ENCODE measurements at regions not wholly inside any gene's neighbourhood (a gene's known extent, or its start where the extent isn't known, plus 50 kb on each side); places are given as distances from the start of the nearest gene placed in this dataset.
A peak's percentile ranks its signal among the peaks of the same experiment; 100 is the strongest.

DNA sequence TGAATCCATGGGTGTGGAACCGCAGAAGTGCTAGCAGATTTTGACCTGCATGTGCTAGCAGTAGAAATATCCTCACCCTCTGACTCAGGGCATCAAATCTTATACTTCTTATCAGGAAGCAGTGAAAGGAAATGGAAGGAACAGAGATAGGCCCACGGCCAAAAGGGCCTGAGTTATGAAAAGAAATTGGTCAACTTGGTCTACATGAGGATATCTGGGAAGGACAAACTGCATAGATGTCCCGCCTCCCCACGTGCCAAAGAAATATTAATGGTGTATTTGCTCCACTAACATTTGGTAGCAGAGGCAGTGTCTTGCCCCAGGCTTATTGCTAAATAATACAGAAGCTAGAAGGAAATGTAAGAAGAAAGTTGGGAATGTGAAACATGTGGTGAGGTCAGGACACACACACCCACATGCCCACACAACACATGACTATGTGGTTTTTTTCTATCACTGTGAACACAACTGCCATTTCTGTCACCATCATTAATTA is 93.6 kb upstream of the COL8A1 start:
- ATAC-seq (ENCODE audit: poor library complexity) (peak; percentile 27), DNase-seq (peak; percentile 44)
- intact Hi-C loops (cut with DNase I) = no loop called here

GRCh38 chr3:99543796-99544195 is 94.6 kb upstream of the COL8A1 start:
- ATAC-seq (ENCODE audit: poor library complexity) (no peak), DNase-seq (no peak)
- intact Hi-C loops (cut with DNase I) = no loop called here

GRCh38 chr3:99542767-99543518 is 95.5 kb upstream of the COL8A1 start:
- DNase-seq (no peak), ATAC-seq (ENCODE audit: poor library complexity) (no peak)
- intact Hi-C loops (cut with DNase I) = no loop called here

- no peak for DNase-seq
- ATAC-seq (ENCODE audit: poor library complexity) = no peak
- intact Hi-C loops (cut with DNase I) = no loop called here
Observed at GRCh38 chr3:99541181-99541580, 97.2 kb upstream of the COL8A1 start.

DNA sequence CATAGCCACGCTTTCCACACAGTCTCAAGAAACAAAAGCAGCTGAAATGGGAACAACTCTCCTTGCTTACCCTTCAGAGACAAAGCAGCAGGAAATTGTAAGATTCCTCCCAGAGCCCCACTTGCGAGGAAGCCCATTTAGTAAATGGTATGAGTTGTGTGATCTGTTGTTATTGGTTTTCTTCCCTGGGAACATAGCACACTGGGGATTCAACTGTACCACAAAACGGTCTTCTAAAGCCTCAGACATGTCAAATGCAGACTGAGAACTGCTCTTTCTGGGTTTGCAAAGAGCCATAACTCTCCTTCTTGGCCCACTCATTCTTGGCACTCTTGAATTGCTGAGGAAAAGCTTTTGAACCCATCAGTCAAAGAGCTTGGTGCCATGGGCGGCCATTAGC is 101.0 kb upstream of the COL8A1 start:
- intact Hi-C loops (cut with DNase I) = no loop called here
- peak; percentile 31 for ATAC-seq (ENCODE audit: poor library complexity)
- no peak for DNase-seq

DNA sequence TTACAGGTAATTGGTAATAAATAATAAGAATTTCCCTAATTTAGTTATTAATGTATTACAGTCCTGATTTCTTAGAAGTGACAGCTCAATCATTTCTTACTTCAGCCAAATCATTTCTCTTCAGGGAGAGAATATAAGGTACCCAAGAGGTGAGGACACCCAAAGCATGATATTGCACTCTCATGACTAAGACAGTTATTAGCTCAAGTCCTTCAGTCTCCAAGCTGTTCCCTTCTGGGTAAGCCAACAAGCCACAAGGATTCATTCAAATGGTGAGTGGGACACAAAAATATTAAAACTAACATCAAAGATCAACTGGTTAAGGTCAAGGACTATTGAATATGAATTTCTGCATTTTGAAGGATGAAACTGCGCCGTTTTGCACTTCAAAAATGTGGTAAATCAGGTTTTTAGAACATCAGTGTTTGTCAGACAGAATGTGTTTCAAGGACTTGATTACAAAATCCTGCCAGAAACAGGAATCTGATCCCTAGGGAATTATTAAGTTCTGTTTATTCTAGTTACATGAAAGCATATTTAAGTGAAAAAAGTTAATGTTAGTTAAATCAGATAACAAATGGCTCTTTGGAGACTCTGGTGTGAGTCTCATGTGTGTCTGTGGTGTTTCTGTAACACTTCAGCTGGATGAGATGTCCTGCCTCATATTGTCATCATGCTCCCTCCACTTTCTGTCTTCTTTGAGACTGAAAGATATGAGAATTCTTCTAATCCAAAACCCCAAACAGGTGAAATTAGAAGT is 101.7 kb upstream of the COL8A1 start:
- intact Hi-C loops (cut with DNase I) = no loop called here
- DNase-seq (no peak), ATAC-seq (ENCODE audit: poor library complexity) (peak; percentile 52)

- no peak for DNase-seq
- no peak for ATAC-seq (ENCODE audit: poor library complexity)
Observed at GRCh38 chr3:99534951-99535704, 103.3 kb upstream of the COL8A1 start.

GRCh38 chr3:99532246-99532645 is 106.1 kb upstream of the COL8A1 start:
- intact Hi-C loops (cut with DNase I) = loop anchor here (5.0 kb wide), 1 partner anchor 35 kb away; no protein-coding TSS in a partner anchor
- DNase-seq (no peak), ATAC-seq (ENCODE audit: poor library complexity) (peak; percentile 80)

More at GRCh38 chr3:99534951-99535704, 103.3 kb upstream of the COL8A1 start:
- intact Hi-C loops (cut with DNase I) = loop anchor here (5.0 kb wide), 1 partner anchor 38 kb away; no protein-coding TSS in a partner anchor

DNA sequence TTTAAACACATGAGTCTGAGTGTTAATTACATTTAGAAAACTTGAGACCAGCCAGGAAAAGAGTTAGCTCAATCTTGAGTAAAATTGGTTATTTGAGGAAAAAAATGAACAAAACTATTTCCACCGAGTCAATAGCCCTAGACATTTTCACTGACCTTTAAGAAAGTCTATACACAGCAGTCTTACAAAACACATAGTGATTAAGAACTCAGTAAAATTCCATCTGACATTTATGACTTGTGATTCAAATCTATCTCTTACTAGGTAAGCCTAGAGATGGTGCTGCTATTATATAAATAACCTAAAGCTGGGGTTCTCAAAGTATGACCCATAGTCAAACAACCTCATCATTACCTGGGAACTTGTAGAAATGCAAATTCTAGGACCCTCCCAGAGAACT is 109.1 kb upstream of the COL8A1 start:
- intact Hi-C loops (cut with DNase I) = no loop called here

DNA sequence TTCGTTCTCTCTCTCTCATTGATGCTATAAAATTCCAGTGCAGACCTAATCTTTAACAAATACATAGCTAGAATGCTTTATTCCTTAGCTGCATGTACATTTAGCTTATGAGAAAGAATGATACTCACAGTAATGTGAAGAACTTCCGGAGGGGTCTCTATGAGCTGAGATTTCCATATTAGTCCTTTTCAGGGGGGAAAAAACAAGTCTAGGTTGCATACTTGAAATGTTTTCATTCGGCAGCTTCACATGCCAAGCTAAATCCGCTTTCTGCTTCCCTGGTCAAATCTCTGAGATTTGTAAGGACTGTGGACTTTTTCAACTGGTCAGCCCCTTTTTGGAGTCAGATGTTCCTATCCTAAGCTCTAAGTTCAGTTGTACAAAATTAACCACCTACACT is 111.5 kb upstream of the COL8A1 start:
- intact Hi-C loops (cut with DNase I) = no loop called here
- ATAC-seq (ENCODE audit: poor library complexity) (no peak), DNase-seq (no peak)

More for the DNA sequence above, 109.1 kb upstream of the COL8A1 start:
- ATAC-seq (ENCODE audit: poor library complexity) (no peak), DNase-seq (no peak)

- no peak for DNase-seq
- intact Hi-C loops (cut with DNase I) = no loop called here
- no peak for ATAC-seq (ENCODE audit: poor library complexity)
Observed at GRCh38 chr3:99524559-99524958, 113.8 kb upstream of the COL8A1 start.

DNA sequence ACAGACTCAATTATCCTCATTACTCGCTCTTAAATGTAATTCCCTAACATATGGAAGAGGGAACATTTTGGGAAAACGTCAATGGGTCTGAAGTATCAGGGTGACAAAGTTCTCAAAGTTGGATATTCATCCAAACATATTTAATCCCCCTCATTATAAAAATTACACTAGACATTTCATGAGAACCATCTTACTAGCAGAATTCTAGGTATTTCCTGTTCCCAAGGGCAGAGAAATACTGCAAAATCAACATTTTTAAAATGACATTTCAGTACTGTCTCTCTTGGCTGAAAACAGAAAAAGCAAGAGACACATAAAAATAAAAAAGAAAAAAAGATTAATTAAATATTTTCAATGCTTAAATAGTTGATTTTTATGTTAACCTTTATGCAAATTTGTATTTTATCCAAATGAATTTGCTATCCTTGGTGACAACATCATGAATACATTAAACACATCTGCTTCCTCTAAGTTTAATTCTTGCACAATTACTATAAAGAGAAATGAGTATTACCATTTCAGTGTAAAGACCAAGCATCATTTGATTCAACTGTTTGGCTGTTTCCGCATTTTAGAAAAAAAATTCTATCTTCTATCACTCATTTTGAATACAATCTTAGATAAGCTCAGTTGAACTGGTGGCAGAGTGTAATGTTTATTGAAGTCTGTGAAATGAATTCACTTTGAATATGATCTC is 114.8 kb upstream of the COL8A1 start:
- ATAC-seq (ENCODE audit: poor library complexity) = no peak
- no peak for DNase-seq
- intact Hi-C loops (cut with DNase I) = no loop called here

- ATAC-seq (ENCODE audit: poor library complexity) (no peak), DNase-seq (no peak)
- intact Hi-C loops (cut with DNase I) = no loop called here
Observed at GRCh38 chr3:99522147-99522546, 116.2 kb upstream of the COL8A1 start.

DNA sequence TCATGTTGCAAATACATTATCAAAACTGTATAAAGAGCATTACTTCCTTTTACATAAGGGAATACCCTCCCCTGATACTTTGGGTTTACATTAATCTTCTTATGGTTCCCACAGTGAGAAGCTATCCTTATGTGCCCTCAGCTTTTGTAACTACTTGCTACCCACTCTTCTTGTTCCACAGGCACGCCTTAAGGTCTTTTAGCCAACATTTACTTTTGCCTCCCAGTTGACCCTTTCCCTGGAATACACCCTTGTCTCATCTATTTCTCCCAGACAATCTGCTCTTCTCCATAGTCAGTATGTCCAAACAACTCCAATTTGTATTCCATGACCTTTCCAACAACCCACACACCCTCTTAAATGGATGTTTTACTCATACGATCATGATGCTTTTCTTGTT is 116.8 kb upstream of the COL8A1 start:
- intact Hi-C loops (cut with DNase I) = no loop called here
- DNase-seq = no peak
- no peak for ATAC-seq (ENCODE audit: poor library complexity)

DNA sequence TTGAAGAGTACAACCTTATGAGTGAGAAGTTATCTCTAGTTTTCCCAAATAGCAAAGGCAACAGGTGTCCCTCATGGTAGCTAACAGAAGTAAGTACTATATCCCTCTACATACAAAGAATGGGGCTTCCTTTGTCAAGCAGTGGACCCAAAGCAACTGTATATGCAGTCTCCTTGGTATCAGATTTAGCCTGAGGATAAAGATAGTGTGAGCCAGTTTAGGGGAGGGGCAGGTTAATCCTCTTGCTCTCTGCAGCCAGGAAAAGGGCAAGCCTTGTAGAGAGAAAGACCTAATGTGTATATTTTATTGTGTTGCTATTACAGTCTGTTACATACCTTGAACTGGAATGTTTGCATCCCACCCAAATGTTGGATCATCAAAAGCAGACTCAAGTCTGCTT is 117.9 kb upstream of the COL8A1 start:
- intact Hi-C loops (cut with DNase I) = no loop called here
- DNase-seq (no peak), ATAC-seq (ENCODE audit: poor library complexity) (no peak)

DNA sequence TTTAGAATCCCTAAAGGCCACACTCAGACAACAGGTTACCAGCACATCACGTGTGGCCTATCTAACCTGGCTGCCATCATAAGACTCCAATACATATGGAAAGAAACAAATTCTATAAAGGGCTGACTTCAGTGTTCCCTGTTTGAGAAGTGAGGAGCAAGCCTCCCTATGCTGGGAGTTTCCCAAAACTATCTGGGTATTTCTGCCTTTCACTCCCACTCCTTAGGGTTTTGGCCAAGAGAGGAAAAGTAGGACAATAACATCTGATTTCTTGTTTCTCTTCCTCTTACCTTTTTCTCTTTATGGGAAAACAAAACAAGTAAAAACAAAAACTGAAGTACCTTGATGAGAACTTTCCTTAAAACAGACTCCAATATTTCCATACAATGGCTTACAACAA is 121.5 kb upstream of the COL8A1 start:
- intact Hi-C loops (cut with DNase I) = no loop called here
- DNase-seq (no peak), ATAC-seq (ENCODE audit: poor library complexity) (no peak)

DNA sequence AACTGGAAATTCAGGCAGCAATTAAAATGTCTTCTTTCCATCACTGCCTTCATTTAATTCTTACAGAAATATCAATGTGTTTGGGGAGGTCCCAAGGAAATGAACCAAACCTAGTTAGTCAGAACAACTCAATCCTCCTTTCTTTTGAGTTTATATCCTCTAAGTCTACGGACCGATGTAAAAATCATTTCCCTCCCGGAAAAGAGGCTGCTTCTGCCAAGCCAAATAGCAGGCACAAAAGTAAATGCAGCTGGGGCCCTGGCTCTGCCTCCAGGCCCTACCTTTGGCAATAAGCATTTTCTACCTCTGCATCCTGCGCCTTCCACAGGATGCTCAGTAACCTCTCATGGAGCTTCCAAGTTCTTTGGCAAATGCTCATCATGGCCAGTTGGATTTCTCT is 122.5 kb upstream of the COL8A1 start:
- intact Hi-C loops (cut with DNase I) = no loop called here
- no peak for ATAC-seq (ENCODE audit: poor library complexity)
- DNase-seq = no peak

GRCh38 chr3:99509224-99509623 is 129.2 kb upstream of the COL8A1 start:
- peak; percentile 32 for ATAC-seq (ENCODE audit: poor library complexity)
- intact Hi-C loops (cut with DNase I) = no loop called here
- DNase-seq = no peak

DNA sequence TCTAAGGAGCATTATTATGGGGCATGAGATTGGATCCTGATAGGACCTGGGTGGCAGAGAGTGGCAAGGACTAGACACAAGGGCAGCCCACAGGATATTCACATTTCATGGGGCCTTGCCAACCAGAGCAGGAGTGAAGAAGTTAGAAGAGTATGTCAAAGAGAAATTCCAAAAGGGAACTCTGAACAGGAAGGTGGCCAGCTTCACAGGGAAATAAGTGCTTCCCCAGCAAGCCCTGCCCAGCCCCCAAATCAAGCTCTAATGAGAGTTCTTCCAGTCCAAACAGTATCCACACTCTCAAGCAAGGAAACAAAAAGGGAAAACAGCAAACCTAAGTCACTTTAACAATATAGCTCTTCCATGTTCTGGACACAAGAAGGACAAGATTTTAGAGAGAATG is 130.2 kb upstream of the COL8A1 start:
- DNase-seq = no peak
- intact Hi-C loops (cut with DNase I) = no loop called here
- peak; percentile 42 for ATAC-seq (ENCODE audit: poor library complexity)
